ENCODE measurements at regions not wholly inside any gene's neighbourhood (a gene's known extent, or its start where the extent isn't known, plus 50 kb on each side); places are given as distances from the start of the nearest gene placed in this dataset.
A peak's percentile ranks its signal among the peaks of the same experiment; 100 is the strongest.

- peak; percentile 75 to 96 (median 96) for DNase-seq
Measured at GRCh38 chr15:66832664-66833063, 130.6 kb downstream of the SMAD6 start.

- no peak for DNase-seq
Measured at GRCh38 chr15:66833371-66833770, 131.3 kb downstream of the SMAD6 start.

GRCh38 chr15:66833803-66834202 is 131.8 kb downstream of the SMAD6 start:
- no peak for DNase-seq

GRCh38 chr15:66834881-66835878 is 133.1 kb downstream of the SMAD6 start:
- peak; percentile 89 to 93 (median 93) for DNase-seq

GRCh38 chr15:66836231-66837030 is 134.4 kb downstream of the SMAD6 start:
- DNase-seq, result no peak

- no peak for DNase-seq
Measured at GRCh38 chr15:66838202-66838601, 136.2 kb downstream of the SMAD6 start.

- peak; percentile 48 to 61 (median 56) for DNase-seq
Measured at GRCh38 chr15:66838671-66839239, 136.7 kb downstream of the SMAD6 start.

- DNase-seq, result no peak
Measured at GRCh38 chr15:66839506-66840112, 137.6 kb downstream of the SMAD6 start.

GRCh38 chr15:66840615-66841390 is 138.8 kb downstream of the SMAD6 start:
- peak; percentile 48 to 54 (median 50) for DNase-seq

- DNase-seq, result peak; percentile 93 to 97 (median 96)
Measured at GRCh38 chr15:66841953-66842681, 140.1 kb downstream of the SMAD6 start.

- peak; percentile 67 to 78 (median 72) for DNase-seq
Measured at GRCh38 chr15:66842710-66843441, 140.8 kb downstream of the SMAD6 start.

- no peak for DNase-seq
Measured at GRCh38 chr15:66843581-66843980, 141.5 kb downstream of the SMAD6 start.

GRCh38 chr15:66844041-66844746 is 142.2 kb downstream of the SMAD6 start:
- no peak for DNase-seq

- no peak for DNase-seq
Measured at GRCh38 chr15:66844747-66845145, 142.7 kb downstream of the SMAD6 start.

- DNase-seq, result no peak
Measured at GRCh38 chr15:66845266-66845785, 143.3 kb downstream of the SMAD6 start.

GRCh38 chr15:66846031-66846430 is 144.0 kb downstream of the SMAD6 start:
- no peak for DNase-seq

GRCh38 chr15:66846811-66847210 is 144.8 kb downstream of the SMAD6 start:
- no peak for DNase-seq

GRCh38 chr15:66847565-66847991 is 145.5 kb downstream of the SMAD6 start:
- no peak for DNase-seq

GRCh38 chr15:66848116-66848515 is 146.1 kb downstream of the SMAD6 start:
- no peak for DNase-seq

All from suppressor macrophage treated with lipopolysaccharide for 1 hour (primary cell).